ENCODE measurements at regions not wholly inside any gene's neighbourhood (a gene's known extent, or its start where the extent isn't known, plus 50 kb on each side); places are given as distances from the start of the nearest gene placed in this dataset.
A peak's percentile ranks its signal among the peaks of the same experiment; 100 is the strongest.
"Not testable (repeated sequence)": the region's sequence is repeated elsewhere in the genome, so short reads cannot be mapped to it uniquely, and the experiment has no call there.

GRCh38 chr4:67006791-67007190, 538.5 kb downstream of the CENPC start:
- DNase-seq (ENCODE audit: low spot score) (no peak), ATAC-seq (no peak)
- intact Hi-C loops (cut with DNase I): no loop called here

GRCh38 chr4:66991521-66991920, 553.8 kb downstream of the CENPC start:
- ATAC-seq (no peak), DNase-seq (ENCODE audit: low spot score) (no peak)
- intact Hi-C loops (cut with DNase I): no loop called here

DNA sequence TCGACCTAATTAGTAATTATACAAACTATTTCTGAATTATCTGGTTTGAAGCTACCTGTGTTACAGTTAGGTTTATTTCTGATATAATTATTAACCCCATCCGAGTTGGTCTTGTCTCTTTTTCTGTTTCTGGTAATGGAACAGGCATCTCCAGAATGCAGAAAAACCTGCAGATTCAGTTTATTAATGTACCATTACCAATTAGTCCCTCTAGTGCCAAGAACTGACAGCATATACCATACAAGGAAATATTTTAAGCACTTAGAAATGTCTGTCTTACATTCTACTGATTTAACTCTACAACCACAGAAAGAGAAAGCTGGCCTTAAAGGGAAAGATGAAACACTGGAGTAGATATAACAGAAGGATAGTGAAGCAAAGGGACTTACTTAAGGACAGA, 570.6 kb downstream of the CENPC start:
- DNase-seq (ENCODE audit: low spot score): no peak
- ATAC-seq: no peak
- intact Hi-C loops (cut with DNase I): no loop called here

DNA sequence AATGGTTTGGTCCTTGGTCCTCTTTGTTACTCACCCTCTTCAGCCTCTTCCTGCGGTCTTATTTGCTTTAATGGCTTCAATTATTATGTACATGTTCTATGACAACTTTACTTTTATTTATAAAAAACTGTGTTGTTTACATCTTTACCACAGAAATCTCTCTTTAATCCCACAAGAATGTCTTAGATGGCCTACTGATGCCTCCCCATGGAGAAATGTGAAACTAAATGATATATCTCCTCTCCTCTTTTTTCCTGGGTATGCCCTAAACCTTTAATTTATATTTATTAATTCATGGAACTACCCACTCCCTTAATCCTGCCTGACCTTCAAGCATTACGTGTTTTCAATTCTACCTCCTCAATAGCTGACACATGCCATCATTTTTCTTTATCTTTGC, 573.2 kb downstream of the CENPC start:
- intact Hi-C loops (cut with DNase I): no loop called here
- DNase-seq (ENCODE audit: low spot score) (no peak), ATAC-seq (no peak)

GRCh38 chr4:66964467-66964866, 580.8 kb downstream of the CENPC start:
- DNase-seq (ENCODE audit: low spot score) (no peak), ATAC-seq (no peak)
- intact Hi-C loops (cut with DNase I): no loop called here

DNA sequence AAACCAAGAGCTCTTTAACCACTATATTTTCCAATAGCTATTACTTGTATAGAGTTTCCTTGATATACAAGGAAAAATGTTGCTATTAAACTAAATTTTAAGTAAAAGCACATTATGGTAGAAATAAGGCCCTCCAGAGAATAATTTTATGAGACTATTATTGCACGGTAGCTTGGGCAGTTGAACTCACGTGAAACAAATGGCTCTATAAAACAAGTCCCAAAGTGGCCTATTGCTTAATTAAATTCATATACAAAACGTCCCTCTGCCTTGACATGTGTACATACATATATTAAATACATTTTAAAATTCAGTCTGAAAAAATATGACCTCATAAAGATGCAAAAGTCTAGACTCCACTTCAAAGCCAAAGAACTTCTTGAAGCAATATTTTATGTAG, 582.2 kb downstream of the CENPC start:
- no peak for DNase-seq (ENCODE audit: low spot score)
- ATAC-seq: no peak
- intact Hi-C loops (cut with DNase I): no loop called here

DNA sequence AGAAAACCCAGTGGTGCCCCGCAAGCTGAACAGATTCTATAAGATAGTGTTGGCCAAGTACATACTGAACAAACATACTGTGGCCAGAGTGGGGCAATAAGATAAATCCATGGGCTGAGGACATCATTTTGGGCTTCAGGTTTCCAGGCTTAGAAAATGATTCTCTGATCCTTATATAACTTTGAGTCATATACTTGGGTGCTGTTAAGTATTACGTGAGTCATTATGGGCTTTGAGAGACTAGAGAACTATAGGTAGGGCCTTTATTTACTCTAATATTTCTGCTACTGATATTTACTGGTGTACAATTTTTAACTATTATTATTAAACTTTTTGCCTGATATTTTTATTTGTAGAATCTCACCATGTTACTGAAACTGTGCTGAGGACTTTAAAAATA, 586.1 kb downstream of the CENPC start:
- DNase-seq (ENCODE audit: low spot score) (no peak), ATAC-seq (no peak)

GRCh38 chr4:66956852-66957251, 588.5 kb downstream of the CENPC start:
- intact Hi-C loops (cut with DNase I): no loop called here
- DNase-seq (ENCODE audit: low spot score) (no peak), ATAC-seq (no peak)

More for the DNA sequence above, 586.1 kb downstream of the CENPC start:
- intact Hi-C loops (cut with DNase I): no loop called here

- intact Hi-C loops (cut with DNase I): no loop called here
- no peak for ATAC-seq
Observed at GRCh38 chr4:66956426-66956825, 588.9 kb downstream of the CENPC start.

DNA sequence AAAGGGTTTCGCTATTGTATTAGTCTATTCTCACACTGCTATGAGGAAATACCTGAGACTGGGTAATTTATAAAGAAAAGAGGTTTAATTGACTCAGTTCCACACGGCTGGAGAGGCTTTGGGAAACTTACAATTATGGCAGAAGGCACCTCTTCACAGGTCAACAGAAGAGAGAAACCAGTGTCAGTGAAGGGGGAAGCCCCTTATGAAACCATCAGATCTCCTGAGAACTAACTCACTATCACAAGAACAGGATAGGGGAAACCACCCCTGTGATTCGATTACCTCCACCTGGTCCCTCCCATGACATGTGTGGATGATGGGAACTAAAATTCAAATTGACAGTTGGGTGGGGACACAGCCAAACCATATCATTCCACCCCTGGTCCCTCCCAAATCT, 589.5 kb downstream of the CENPC start:
- no peak for ATAC-seq
- intact Hi-C loops (cut with DNase I): no loop called here
- no peak for DNase-seq (ENCODE audit: low spot score)

More at GRCh38 chr4:66956426-66956825, 588.9 kb downstream of the CENPC start:
- no peak for DNase-seq (ENCODE audit: low spot score)

DNA sequence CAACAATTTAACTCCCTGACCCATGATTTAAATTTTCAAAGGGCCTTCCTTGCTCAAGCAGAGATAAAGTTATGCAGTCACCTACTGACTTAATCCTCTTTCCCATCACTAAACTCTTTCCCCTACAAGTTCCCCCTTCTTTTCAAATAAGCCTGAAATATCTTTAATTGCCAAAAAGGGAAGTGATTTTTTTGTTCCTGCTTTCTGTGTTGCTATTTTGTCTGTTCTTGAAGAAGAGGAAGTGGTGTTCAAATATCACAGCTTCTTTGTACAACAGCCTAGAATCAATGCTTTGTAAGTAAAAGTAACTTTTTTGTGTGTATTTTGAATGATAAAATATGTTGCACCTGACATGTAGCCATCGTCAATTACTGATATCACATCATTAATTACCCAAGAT, 595.9 kb downstream of the CENPC start:
- intact Hi-C loops (cut with DNase I): no loop called here
- DNase-seq (ENCODE audit: low spot score): no peak

GRCh38 chr4:66946761-66947160, 598.5 kb downstream of the CENPC start:
- intact Hi-C loops (cut with DNase I): no loop called here
- no peak for ATAC-seq
- DNase-seq (ENCODE audit: low spot score): no peak

More for the DNA sequence above, 595.9 kb downstream of the CENPC start:
- no peak for ATAC-seq

- DNase-seq (ENCODE audit: low spot score) (no peak), ATAC-seq (peak; percentile 72)
- intact Hi-C loops (cut with DNase I): no loop called here
Observed at GRCh38 chr4:66943112-66943511, 602.2 kb downstream of the CENPC start.

- intact Hi-C loops (cut with DNase I); ATAC-seq; DNase-seq (ENCODE audit: low spot score): not testable (repeated sequence)
Observed at GRCh38 chr4:66931981-66932380, 613.3 kb downstream of the CENPC start.

- ATAC-seq (no peak), DNase-seq (ENCODE audit: low spot score) (no peak)
- intact Hi-C loops (cut with DNase I): no loop called here
Observed at GRCh38 chr4:66930206-66930605, 615.1 kb downstream of the CENPC start.

DNA sequence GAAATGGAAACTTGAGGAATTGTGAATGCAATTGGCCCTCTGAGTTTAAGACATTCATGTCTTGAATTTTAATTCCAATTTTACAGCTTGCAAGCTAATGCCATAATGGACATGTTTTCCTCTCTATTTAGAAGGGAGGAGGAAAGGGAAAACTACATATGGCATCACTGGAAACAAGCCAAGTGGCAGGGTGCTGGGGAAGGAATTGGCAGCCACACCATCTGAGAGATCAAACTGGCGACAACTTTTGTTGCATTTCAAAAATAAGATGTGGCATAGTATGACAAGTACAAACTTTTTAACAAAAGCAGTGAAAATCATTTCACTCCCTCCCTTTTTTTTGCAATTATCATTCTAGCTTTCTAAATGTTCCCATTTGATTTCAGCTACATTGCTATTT, 615.6 kb downstream of the CENPC start:
- DNase-seq (ENCODE audit: low spot score) (no peak), ATAC-seq (no peak)
- intact Hi-C loops (cut with DNase I): no loop called here

DNA sequence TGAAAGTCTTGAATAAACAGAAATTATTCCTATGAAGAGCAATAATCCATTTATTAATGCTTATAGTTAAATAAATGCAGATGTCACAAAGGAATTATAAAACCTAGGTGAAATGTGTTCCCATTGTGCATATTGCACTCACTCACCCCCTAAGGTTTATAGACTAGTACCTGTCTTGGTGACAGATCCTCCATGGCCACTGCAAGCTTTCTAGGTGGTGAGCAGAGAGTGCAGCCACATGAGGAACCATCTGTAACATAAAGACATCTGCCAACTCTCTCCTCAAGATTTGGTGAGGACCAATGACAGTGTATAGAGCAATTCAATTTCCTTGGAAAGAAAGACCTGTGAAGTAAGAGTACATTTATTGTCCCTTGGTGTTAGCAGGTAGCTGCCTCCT, 616.4 kb downstream of the CENPC start:
- ATAC-seq; DNase-seq (ENCODE audit: low spot score); intact Hi-C loops (cut with DNase I): not testable (repeated sequence)

GRCh38 chr4:66927937-66928336, 617.4 kb downstream of the CENPC start:
- DNase-seq (ENCODE audit: low spot score) (no peak), ATAC-seq (no peak)
- intact Hi-C loops (cut with DNase I): no loop called here

- intact Hi-C loops (cut with DNase I): no loop called here
Observed at GRCh38 chr4:66926687-66927086, 618.6 kb downstream of the CENPC start.

GRCh38 chr4:66923081-66923865, 622.0 kb downstream of the CENPC start:
- DNase-seq (ENCODE audit: low spot score): no peak
- ATAC-seq: no peak
- intact Hi-C loops (cut with DNase I): no loop called here

More at GRCh38 chr4:66926687-66927086, 618.6 kb downstream of the CENPC start:
- DNase-seq (ENCODE audit: low spot score): no peak
- no peak for ATAC-seq

DNA sequence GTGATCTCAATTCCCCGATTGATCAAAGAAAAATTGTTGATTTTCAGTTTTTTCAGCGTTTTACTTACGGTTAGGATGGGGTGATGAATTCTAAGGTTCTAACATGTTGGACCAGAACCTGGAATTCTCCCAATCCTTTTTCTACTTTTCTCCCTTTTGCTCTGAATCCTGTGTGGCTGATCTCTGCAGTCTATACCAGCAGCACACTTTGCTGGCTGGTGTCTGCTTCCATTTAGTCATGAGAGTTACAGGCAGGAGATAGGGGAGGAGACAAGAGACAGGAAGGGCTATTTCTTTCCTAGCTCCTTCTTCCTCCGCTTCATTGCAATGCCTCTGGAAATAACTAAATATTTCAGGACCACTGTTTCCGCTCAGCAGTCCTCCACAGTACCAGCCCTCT, 623.9 kb downstream of the CENPC start:
- intact Hi-C loops (cut with DNase I): no loop called here
- no peak for DNase-seq (ENCODE audit: low spot score)
- no peak for ATAC-seq

All from sciatic nerve (tissue), 2 donors.